ENCODE measurements at regions not wholly inside any gene's neighbourhood (a gene's known extent, or its start where the extent isn't known, plus 50 kb on each side); places are given as distances from the start of the nearest gene placed in this dataset.

DNA sequence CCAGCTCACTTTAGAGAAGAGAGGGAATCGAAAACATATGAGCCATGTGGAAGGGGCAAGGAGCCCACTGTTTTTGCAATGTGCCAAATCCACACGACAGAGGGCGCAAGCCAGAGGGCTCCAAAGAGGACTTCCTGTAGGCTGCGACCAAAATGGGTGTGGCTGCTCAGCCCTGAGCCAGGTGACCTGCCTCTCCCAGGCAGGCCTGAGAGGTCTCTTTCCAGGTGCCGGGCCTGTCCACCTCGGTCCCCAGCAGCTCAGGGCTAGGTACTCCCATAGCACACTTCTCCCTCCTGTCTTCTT, 153.8 kb downstream of the TTC32 start:
- DNase-seq (ENCODE audit: low spot score) = no peak

DNA sequence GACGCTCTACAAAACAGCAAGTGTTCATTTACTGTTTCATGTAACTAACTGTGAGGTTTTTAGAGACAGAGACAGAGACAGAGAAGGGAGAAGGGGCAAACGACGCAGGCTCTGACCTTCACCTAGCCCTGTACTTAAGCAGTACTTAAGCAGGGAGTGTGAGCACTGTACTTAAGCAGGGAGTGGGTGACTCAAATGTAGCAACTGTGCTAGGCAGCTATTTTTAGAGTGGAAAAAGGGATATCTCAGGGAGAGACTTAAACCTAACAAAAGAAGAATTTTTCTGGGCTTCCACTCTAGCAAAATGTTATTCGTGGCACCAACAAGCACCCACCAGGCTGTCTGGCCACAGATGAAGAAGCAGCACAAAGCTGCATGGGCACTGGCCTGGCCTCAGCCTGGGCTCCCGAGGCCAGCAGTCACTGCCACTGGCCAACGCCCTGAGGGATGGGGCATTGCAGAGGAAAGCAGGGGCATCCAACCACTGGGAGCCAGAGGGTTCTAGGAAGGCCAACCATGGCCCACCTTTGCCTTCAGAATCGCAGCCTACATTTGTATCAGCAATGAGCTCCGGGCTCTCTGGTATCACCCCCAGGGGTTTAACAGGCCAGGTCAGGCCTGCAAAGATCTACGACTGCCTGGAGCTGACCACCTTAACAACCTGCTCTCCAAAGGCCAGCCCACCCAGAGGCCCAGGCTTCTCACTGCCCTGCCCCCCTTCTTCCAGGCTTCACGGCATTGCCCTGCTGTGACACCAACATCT, 154.3 kb downstream of the TTC32 start:
- DNase-seq (ENCODE audit: low spot score) = no peak

DNA sequence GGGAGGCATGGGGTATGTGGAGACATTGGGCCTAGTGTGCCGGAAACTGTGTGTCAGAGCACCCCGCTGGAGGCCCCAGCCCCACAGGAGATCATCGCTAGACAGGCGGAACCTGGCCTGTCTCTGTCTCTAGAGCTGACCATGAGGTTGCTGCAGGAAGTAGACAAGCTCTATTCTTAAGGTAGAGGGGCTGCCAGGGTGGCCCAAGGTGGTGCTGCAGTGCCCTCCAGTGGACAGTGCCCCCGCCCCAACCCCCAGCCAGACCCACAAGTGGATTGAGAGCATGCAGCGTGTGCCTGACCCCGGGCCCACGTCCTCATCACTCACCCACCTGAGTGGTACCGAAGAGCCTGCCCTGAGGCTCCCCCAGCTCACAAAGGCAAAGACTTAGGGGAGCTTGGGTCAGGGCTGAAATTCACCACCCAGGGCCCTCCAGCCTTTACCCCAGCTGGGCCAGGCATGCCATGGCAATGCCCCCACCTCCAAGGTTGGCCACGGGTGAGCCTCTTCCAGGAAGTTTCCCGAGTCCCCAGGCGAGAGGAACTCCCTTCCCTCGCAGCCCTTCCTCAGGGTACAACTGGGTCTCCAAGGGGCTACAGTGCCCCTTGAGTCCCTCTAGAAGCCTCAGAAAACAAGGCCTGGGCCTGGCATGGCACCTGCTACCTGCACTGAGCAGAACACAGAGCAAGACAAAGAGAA, 155.0 kb downstream of the TTC32 start:
- no peak for DNase-seq (ENCODE audit: low spot score)

DNA sequence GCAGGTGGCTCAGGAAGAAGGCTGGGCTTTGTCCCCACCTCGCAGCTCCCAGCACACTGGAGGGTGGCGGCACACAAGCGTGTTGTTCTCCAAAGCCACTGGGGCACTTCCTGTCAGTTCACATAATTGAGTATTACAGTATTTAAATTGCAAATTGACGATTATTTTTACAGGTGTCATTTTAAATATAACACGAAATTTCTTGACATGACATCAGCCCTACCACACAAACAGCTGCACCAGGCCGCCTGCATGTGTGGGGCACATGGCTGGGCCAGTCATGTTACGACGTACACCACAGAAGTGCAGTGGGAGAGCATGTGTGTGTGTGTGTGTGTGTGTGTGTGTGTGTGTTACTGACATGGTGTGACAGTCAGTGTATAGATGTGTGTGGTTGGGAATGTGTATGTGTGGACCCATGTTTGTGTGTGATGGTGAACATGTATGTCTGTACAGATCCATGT, 155.6 kb downstream of the TTC32 start:
- no peak for DNase-seq (ENCODE audit: low spot score)

DNA sequence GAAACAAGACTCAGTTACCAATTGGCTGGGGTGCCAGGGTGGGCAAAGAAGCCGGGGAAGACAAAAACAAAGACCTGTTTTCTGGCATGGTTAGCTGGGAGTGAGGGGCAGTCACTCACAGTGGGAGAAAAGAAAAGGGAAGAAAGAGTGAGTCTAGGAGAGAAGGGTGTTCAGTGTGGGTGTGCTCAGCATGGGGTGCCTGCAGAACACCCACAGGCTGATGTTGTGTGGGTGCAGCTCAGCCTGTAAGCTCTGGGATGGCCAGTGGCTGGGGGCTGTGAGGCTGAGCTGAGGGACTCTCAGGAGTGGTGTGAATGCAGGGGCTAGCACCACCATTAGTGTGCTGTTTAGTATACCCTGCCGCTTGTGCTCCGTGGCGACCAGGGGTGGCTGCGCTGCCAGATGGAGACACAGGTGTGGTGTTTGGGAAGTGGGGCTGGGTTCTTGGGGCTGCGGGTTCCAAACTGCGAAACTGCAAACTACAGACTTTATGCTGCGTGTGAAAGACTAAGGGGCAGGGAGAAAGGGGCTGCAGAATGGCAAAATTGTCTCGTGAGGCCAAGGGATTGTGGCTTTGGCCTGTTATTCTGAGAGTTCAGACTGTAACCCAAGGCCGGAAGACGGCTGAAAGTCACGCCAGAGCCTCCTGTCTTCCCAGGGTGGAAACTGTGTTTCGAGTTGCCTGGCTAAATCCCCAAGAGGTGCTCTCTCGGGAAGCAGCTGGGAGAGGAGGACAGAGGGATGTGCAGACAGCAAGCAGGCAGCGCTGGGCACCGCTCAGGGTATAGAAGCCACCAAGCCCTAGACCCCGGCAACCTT, 156.3 kb downstream of the TTC32 start:
- no peak for DNase-seq (ENCODE audit: low spot score)

DNA sequence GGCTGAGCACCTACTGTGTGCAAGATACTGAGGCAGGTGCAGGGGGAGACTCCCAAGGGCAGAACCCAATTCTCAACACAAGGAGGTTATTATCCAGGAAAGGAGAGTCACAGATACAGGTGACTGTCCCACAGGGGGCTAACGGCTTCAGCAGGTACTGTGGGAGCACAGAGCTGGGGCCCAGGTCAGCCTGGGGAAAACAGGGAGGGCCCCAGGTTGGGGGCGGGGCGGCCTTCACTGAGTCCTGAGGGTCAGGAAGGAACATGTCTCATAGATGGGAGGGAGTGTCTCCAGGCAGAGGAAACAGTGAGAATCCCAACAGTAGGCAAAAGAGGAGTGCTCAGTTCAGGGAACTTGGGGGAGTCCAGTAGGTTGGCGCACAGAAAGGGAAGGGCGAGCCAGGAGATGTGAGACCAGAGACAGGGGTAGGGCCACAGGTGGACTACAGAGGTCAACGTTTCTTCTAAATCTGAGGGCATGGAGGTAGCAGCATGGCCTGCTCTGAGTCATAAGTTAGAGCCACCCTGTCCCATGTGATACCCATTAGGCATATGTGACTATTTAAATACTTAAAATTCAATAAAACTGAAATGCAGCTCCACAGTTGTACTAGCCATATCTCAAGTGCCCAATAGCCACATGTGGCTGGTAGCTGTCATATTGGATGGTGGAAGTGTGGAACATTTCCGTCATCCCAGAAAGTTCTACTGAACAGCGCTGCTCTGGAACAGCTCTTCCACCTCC, 157.2 kb downstream of the TTC32 start:
- no peak for DNase-seq (ENCODE audit: low spot score)

DNA sequence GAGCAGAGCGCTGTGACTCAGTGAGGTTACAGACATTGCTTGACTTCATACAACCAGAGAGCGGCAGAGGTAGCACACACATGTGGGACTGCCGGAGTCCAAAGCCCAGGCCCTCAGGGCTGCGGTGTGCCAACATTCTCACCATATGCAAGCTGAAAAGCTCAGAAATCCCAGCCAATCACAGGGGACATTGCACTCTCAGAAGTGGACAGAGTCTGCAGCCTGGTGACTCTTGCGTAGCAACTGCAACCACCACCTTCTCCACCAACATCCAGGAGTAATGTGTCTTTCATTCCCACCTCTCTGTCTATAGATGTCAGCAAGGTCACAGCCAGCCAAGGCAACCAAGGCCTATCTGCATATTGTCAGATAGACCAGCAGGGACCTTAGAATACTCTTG, 158.1 kb downstream of the TTC32 start:
- DNase-seq (ENCODE audit: low spot score) = no peak

DNA sequence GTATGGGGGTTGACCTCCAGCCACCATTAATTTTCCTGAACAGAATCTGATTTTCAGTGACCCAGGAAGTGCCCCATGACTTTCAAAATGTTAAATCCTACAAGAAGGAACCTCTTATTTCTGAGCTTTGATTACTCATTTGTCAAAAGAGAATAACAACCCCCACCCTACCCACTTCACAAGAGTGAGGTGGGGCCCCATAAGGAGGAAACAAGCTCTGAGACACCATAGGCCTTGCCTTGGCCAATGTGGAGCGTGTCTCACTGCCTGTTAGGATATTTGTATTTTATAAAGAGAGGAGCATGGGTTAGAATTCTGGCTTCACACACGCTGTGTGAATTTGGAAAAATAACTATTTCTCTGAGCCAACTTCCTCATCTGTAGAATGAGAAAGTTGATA, 158.9 kb downstream of the TTC32 start:
- no peak for DNase-seq (ENCODE audit: low spot score)

DNA sequence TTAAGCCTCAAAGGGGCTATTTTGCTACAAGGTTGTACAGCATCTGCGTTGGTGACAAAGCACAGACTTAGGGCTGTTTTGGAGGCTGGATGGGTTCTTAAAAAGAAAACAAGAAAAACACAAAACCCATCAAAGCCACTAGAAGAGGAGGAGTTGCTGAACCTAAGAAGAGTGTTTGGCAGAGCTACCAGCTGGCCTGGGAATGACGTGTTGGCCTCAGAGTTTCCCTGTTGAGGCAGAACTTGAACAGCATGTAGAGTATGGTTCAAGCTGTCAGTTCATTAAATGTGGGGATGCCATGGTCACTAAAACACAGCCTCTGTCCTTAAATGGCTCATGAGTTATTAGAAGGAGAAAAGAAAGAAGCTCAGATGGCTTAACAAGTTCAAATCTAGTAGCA, 162.5 kb downstream of the TTC32 start:
- no peak for DNase-seq (ENCODE audit: low spot score)

DNA sequence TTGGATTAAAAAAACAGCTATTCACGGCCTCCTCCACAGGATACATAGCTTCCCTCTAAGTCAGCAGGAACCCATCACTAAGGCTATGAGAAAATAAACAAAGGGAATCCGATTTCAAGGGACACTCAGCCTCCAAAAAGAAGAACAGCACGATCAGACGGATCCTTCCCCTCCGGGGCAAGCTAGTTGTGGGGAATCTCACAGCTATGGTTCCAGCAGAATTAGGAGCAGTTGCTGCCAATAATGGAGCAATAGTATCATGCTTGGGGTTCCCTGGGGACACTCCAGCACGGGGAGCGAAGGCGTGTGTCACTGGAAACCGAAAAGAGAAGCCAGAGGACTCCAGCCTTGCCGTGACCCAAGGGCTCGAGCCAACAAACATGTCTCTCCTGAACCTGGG, 163.1 kb downstream of the TTC32 start:
- DNase-seq (ENCODE audit: low spot score) = no peak

DNA sequence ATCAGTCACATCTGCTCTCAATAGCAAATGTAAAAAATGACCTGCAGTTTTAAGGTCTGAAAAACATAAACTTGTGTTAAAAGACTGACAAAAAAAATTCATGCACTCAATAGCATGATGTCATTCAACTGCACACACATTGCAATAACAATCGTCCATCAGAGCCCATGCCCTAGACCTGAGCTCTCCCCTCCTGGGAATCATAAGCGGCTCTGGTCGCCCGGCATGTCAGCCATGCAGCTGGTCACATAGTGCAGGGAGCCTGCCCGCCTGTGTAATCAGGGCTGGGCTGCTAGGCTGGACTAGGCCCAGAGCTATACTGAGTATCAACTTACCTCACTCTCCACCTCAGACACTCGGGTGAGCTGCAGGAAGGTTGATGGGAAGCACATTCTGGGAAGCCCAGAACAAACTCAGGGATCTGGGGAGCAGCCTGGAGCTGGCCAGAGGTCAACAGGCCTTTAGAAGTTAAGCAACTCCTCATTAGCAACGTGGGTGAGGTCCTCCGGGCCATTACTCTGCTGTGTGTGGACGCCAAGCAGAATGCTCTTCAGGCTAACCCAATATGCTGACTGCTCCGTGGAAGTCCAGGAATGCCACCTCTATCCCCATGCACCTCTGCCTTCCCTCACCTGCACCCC, 165.5 kb downstream of the TTC32 start:
- DNase-seq (ENCODE audit: low spot score) = no peak

DNA sequence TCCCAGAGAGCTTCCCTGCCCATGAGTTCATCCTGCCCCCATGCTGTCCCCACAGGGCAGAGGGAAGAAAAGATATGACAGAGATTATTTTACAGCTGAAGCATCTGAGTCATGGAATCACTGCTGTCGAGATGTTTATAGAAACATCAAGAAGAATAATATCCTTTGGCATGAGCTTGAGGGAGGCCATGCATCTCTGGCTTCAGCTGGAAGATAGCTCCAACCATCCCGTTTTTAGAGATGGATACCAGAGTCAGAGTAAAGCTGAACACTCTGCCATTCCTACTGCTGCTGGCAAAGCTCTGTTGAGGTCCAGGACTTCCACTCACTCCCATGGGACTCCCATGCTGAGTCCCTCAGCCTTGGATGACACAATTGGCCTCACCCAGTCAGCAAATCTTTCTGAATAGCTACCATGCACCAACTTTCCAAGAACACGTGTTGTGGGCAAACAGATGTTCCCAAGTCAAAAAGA, 167.8 kb downstream of the TTC32 start:
- no peak for DNase-seq (ENCODE audit: low spot score)

DNA sequence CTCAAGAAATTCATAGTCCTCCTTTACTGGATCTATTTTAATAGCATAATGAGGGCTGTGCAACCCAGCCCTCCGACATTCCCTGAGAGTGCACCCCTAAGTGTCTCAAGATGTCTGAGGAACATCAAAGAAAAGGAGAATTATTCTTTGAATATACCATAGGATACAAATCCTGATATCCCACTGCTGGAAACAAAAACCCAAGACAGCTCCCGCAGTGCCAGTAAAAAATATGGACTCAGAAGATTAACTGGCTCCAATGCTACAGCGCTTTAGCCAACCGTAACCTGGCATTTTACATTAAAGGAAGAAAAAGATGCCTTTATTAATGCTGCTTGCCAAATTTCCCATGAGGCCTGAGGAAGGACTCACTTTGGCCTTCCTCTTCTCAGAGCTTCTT, 168.4 kb downstream of the TTC32 start:
- DNase-seq (ENCODE audit: low spot score) = no peak

DNA sequence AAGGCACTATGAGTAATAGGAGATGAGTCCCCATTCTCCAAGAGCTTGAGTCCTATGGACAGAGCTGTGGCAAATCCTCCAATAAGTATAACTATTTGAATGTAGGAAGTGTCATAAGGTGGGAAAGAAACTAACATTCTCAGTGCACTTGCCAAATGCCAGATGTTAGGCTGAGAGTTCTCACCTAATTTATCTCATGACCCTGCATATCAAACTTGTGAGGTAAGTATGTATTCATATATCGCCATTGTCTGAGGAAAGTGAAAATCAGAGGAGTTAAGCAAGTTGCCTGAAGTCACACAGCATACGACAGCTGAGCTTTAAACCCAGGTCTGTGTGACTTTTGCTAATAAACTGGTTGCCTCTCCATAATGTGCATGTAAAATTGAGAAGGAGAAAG, 169.5 kb downstream of the TTC32 start:
- no peak for DNase-seq (ENCODE audit: low spot score)

DNA sequence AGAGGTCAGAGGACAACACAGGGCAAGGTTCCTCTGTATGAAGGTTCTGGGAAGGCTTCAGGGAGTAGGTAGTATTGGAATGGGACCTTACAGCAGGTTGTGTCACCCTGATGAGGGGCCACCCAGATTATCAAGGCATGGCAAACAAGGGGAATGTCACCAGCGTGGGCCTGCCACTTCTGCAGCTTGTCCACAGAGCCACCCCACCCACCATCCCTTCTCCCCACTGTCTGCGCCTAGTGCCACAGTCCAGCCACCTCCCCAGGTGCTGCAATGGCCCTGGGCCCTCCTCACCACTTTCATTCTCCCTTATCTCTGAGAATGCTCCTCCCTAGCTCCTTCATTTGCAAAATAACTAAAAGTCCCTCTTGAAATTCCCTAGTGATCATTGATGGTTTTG, 170.3 kb downstream of the TTC32 start:
- no peak for DNase-seq (ENCODE audit: low spot score)

DNA sequence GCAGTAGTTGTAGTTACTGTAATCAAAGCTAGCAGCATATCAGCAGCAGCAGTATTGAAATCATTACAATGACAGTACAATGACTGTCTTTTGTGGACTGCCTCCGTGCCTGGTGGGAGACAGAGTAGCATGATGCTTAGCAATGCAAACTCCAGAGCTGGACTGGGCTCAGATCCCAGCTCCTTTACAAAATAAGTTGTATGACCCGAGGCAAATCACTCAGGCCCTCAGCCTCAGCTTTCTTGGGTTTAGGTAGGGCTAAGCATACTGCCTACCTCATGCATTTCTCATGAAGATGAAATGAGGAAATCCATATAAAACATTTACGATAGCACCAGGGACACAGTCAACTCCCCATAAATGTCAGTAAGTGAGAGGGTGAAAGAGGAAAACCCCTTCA, 170.7 kb downstream of the TTC32 start:
- no peak for DNase-seq (ENCODE audit: low spot score)

DNA sequence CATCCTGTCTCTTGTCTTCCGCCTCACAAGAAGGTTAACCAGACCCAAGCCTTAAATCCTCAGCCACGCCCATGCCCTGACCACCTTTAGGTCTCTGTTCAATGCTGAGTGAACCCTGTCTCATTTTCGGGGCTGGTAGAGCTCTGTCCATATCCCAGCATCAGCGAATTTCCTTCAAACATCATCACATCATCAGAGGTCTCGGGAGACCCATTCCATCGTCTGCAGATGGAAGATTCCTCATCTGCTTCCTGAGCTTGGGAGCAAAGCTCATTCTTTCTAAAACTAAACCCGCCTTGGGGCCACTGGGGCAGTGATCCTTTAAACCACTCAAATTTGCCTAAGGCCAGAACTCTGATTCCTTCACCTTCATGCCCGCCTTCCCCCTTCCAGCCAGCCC, 173.7 kb downstream of the TTC32 start:
- DNase-seq (ENCODE audit: low spot score) = no peak

DNA sequence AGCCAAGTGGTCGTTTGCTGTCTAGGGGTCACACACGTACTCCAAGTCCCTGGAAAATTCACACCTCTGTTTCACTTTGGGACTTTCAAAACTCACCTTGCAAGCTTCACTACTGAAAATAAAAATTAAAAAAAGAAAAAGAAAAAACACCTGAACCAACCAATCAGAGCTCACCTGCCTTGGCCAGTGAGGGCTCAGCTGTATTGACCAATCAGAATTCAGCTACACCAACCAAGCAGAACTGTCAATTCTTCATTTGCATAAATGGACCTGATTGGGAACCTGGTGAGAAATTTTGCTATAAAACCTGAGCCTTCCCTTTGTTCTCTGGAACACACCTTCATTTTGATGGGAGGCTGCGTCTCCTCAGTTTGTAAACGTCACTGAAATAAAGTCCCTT, 176.4 kb downstream of the TTC32 start:
- no peak for DNase-seq (ENCODE audit: low spot score)

DNA sequence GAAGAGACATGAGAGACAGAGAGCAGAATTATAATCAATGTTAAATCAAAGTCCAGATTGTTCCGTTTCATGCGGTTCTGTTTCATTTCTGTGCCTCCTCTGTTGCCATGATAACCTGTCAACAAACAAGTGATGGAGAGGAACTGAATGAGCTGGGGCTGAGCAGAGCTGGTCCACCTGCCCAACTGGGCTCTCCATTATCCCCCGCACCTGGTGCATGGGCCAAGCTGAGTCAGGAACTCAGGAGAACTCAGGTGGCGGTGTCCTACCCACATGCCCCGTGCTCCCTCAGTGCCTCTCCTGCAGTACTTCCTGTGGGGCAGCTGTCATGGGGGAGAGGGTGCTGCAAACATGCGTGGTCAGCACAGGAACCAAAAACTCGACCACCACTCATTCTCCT, 178.8 kb downstream of the TTC32 start:
- no peak for DNase-seq (ENCODE audit: low spot score)

DNA sequence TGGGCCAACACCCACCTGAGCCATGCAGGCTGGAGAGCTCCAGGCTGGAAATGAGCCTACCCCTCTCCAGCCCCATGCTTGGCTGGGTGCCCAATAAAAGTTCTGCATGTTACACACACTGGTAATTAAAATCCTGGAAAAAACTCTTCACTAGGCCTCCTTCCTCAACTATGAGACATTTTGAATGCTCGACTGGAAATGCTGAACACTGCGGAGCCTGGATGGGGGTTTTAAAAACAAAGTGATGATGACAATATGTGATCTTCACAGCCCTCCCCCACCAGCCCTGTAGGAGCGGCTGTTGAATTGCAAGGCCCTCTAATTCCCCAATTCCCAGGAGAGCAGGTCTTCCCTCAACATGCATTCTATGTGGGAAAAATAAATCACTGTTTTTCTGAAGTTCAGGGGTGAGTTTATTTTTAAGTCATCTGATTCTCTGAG, 179.2 kb downstream of the TTC32 start:
- no peak for DNase-seq (ENCODE audit: low spot score)

DNA sequence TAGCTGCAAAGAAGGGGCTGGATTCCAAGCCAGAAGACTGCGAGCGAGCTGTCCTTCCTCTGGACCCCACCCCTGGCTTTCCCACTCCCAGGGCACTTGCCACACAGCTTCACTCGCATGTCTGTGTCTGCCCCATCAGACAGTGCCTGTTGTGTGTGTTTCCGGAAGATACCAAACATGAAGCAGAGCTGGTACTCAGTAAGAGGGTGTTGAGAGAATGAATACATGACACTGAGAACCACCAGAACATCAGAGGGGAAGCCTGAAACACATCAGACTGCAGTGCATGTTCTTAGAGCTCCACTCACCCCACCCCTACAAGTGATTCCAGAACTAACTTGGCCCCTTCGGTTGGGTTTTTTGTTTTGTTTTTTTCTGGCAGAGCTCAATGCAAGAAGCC, 181.5 kb downstream of the TTC32 start:
- DNase-seq (ENCODE audit: low spot score) = no peak

DNA sequence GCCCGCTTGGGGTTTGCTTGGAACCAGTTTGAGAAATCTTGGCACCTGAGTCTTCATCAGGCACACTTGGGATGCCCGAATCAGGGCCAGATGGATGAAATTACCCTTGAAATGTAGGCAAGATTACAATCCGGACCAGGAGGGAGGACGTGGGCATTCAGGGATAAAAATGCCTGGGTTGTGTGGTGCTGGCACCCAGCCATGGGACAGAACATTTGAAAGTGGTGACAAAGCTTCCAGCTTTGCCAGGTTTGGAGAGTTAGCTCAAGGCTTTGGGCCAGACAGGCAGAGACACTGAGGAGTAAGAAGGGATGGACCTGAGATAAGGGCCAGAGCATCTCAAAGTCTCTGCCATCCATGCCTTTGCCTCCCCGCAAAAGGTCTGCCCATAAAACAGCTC, 182.2 kb downstream of the TTC32 start:
- DNase-seq (ENCODE audit: low spot score) = no peak

All from activated CD4-positive, alpha-beta T cell treated with anti-CD3 and anti-CD28 coated beads, Interleukin-2, Interleukin-4, amounts not matched to agents 100 ng/mL and 50 ng/mL, durations not matched to agents 16 hours and 8 hours (primary cell).